B cell (primary cell): ENCODE measurements at regions not wholly inside any gene's neighbourhood (a gene's known extent, or its start where the extent isn't known, plus 50 kb on each side); places are given as distances from the start of the nearest gene placed in this dataset.

Experiments used
- EZH2 ChIP-seq: IDR thresholded peaks from 2 replicates; pipeline ENCODE4 v1.6.1; 2012; ENCODE audit warnings: borderline replicate concordance, low read depth, mild to moderate bottlenecking, moderate library complexity, low read length; ENCODE audit not compliant: insufficient read depth, poor library complexity, severe bottlenecking
- TF ChIP-seq, protein P1 (sequence below): fragments of 200-600 bp; IDR thresholded peaks from one replicate; pipeline ENCODE4 v1.8.0; 2022; ENCODE audit warnings: antibody characterized with exemption, mild to moderate bottlenecking

DNA sequence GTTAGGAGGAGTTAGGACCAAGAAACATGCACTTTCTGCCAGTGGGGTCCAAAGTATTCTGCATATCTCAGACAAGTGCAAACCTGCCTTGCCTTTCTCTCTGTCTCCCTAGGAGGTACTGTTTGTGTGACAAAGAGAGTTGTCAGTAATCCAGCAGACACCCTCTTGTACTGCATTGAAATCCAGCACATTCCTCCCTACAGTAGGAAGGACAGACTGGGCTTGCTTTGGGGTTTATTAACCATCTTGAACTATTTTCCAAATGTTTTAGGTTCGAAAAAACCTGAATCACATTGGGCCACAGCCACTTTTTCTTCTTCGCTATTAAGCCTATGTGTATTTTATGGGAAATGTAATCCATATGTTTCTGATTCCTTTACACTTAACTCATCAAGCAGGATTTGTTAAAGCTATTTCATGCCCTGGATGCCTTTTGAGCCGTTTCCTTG is 204.2 kb upstream of the KCNJ16 start:
- no peak for TF ChIP-seq EZH2
- TF ChIP-seq, protein P1, sequence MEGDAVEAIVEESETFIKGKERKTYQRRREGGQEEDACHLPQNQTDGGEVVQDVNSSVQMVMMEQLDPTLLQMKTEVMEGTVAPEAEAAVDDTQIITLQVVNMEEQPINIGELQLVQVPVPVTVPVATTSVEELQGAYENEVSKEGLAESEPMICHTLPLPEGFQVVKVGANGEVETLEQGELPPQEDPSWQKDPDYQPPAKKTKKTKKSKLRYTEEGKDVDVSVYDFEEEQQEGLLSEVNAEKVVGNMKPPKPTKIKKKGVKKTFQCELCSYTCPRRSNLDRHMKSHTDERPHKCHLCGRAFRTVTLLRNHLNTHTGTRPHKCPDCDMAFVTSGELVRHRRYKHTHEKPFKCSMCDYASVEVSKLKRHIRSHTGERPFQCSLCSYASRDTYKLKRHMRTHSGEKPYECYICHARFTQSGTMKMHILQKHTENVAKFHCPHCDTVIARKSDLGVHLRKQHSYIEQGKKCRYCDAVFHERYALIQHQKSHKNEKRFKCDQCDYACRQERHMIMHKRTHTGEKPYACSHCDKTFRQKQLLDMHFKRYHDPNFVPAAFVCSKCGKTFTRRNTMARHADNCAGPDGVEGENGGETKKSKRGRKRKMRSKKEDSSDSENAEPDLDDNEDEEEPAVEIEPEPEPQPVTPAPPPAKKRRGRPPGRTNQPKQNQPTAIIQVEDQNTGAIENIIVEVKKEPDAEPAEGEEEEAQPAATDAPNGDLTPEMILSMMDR = no peak
